GM12878 (cell line): ENCODE measurements at regions not wholly inside any gene's neighbourhood (a gene's known extent, or its start where the extent isn't known, plus 50 kb on each side); places are given as distances from the start of the nearest gene placed in this dataset.

Source experiments
- ATAC-seq: fragments of 200-7000 bp; cut with Tn5 transposase; 3 replicates; pipeline ENCODE4 v1.9.1; 2020; ENCODE audit warnings: mild to moderate bottlenecking, moderate library complexity
- BruUV-seq: library from RNA; stranded (reverse); fragments of 400-500 nt; replicated peaks from 2 replicates; lab custom pipeline; 2021; lab: Mats Ljungman, UMichigan
- CTCF ChIA-PET: fragments of 300-600 bp; sonication (Branson Sonifier 250); formaldehyde crosslinking; extraction: SDS; loops from one replicate; lab custom pipeline; 2021; ENCODE audit warnings: inconsistent platforms; lab: Yijun Ruan, JAX
- POLR2A ChIA-PET: fragments of 350-600 bp; formaldehyde crosslinking; extraction: SDS; loops from one replicate; lab custom pipeline; 2021; ENCODE audit warnings: inconsistent platforms; lab: Charles Lee
- RAD21 ChIA-PET: fragments of 300-600 bp; sonication (Branson Sonifier 250); formaldehyde crosslinking; loops from one replicate; lab custom pipeline; 2023; ENCODE audit warnings: antibody characterized with exemption; ENCODE audit not compliant: unreplicated experiment; lab: Charles Lee
- SMC1A ChIA-PET: fragments of 300-600 bp; sonication (Branson Sonifier 250); formaldehyde crosslinking; loops from one replicate; lab custom pipeline; 2023; ENCODE audit not compliant: unreplicated experiment, uncharacterized antibody; lab: Charles Lee
- DNase-seq: peaks from one replicate; pipeline ENCODE4 v3.0.0-alpha.2; 2011; ENCODE audit warnings: low read depth, low spot score
- FAIRE-seq: peaks from 3 replicates; lab custom pipeline; 2011; peaks lifted over from hg19 to GRCh38; lab: Jason Lieb, UNC
- H2AFZ ChIP-seq: 2 replicates; pipeline ENCODE4 v1.6.0; 2011; ENCODE audit warnings: low read depth, low read length, control low read depth; ENCODE audit not compliant: control insufficient read depth
- H3K27ac ChIP-seq: 2 replicates; pipeline ENCODE4 v1.5.1; 2011; ENCODE audit warnings: control low read depth; ENCODE audit not compliant: control insufficient read depth, insufficient read depth
- H3K27me3 ChIP-seq, 2 experiments: replicated peaks in 1 of 2; 2 replicates each; pipeline versions ENCODE4 v1.6.0 to v1.6.1; 2011; ENCODE audit warnings: low read length in 1 of 2; ENCODE audit not compliant: control insufficient read depth in 2 of 2, insufficient read depth in 2 of 2
- H3K36me3 ChIP-seq, 2 experiments: 2 replicates each; pipeline ENCODE4 v1.5.1; 2011; ENCODE audit warnings: low read length in 1 of 2; ENCODE audit not compliant: control insufficient read depth in 2 of 2, insufficient read depth in 2 of 2
- H3K4me1 ChIP-seq: 2 replicates; pipeline ENCODE4 v1.6.1; 2011; ENCODE audit warnings: mild to moderate bottlenecking, low read length, moderate library complexity, mixed read lengths; ENCODE audit not compliant: control insufficient read depth, insufficient read depth
- H3K4me2 ChIP-seq: 2 replicates; pipeline ENCODE4 v1.6.0; 2011; ENCODE audit warnings: control low read depth; ENCODE audit not compliant: control insufficient read depth, insufficient read depth
- H3K4me3 ChIP-seq: fragments of 200-600 bp; sonication (generic); 2 replicates; pipeline ENCODE4 v1.5.1; 2016
- H3K79me2 ChIP-seq: 2 replicates; pipeline ENCODE4 v1.6.0; 2011; ENCODE audit warnings: low read length; ENCODE audit not compliant: control insufficient read depth, insufficient read depth
- H3K9ac ChIP-seq: 2 replicates; pipeline ENCODE4 v1.8.0; 2011; ENCODE audit warnings: low read length, control low read depth, mixed read lengths; ENCODE audit not compliant: control insufficient read depth, insufficient read depth
- H3K9me3 ChIP-seq: replicated peaks from 3 replicates; pipeline ENCODE4 v1.5.1; 2011; ENCODE audit warnings: mild to moderate bottlenecking, low read length; ENCODE audit not compliant: control insufficient read depth, insufficient read depth
- H4K20me1 ChIP-seq: 2 replicates; pipeline ENCODE4 v1.6.0; 2011; ENCODE audit not compliant: control insufficient read depth, insufficient read depth
- IKZF1 ChIP-seq: fragments of 450-650 bp; conservative IDR thresholded peaks from 2 replicates; pipeline ENCODE4 v1.6.1; 2017; ENCODE audit warnings: antibody characterized with exemption, mild to moderate bottlenecking
- NBN ChIP-seq: fragments of 450-650 bp; IDR thresholded peaks from 2 replicates; pipeline ENCODE4 v1.6.1; 2016
- NFIC ChIP-seq: IDR thresholded peaks from 2 replicates; pipeline ENCODE4 v1.6.1; 2012; ENCODE audit warnings: low read depth, mild to moderate bottlenecking, inconsistent platforms, low read length, moderate library complexity
- WGBS: methylation state at CpG from one replicate; pipeline ENCODE4 v1.1.6; 2016; ENCODE audit warnings: low lambda C conversion rate; ENCODE audit not compliant: insufficient replicate concordance, insufficient coverage; ENCODE audit errors: missing lambda C conversion rate; 5-methylcytosine and 5-hydroxymethylcytosine counted together
- in situ Hi-C: fragments of 300-500 bp; cut with MboI; formaldehyde crosslinking; loops from 9 replicates; pipeline ENCODE4 v1.14.3; 2018; ENCODE audit warnings: mixed read lengths
- intact Hi-C: fragments of 100-400 bp; cut with micrococcal nuclease; formaldehyde crosslinking; loops from one replicate; pipeline ENCODE4 v1.14.2; 2022; ENCODE audit not compliant: unreplicated experiment
- TF ChIP-seq, protein P1 (sequence below): fragments of 150-350 bp; IDR thresholded peaks from 2 replicates; pipeline ENCODE4 v1.6.1; 2016; ENCODE audit warnings: low read depth, low read length

- in situ Hi-C loops: no loop called here
- no peak overlapping the region for H3K4me2 ChIP-seq
- H3K36me3 ChIP-seq: no peaks in the 10 kb centered on the region
- H4K20me1 ChIP-seq: no peaks in the 10 kb centered on the region
- no peak for ATAC-seq
- WGBS: 18% methylated on average over 8 of the region's 8 CpGs
- no peak overlapping the region for H3K4me3 ChIP-seq
- H3K27me3 ChIP-seq: no peaks in the 10 kb centered on the region
- H3K9me3 ChIP-seq: no peaks in the 10 kb centered on the region; the same call in 2 of the 3 replicates
- CTCF ChIA-PET: no interaction called here
- POLR2A ChIA-PET: no interaction called here
- TF ChIP-seq, protein P1, sequence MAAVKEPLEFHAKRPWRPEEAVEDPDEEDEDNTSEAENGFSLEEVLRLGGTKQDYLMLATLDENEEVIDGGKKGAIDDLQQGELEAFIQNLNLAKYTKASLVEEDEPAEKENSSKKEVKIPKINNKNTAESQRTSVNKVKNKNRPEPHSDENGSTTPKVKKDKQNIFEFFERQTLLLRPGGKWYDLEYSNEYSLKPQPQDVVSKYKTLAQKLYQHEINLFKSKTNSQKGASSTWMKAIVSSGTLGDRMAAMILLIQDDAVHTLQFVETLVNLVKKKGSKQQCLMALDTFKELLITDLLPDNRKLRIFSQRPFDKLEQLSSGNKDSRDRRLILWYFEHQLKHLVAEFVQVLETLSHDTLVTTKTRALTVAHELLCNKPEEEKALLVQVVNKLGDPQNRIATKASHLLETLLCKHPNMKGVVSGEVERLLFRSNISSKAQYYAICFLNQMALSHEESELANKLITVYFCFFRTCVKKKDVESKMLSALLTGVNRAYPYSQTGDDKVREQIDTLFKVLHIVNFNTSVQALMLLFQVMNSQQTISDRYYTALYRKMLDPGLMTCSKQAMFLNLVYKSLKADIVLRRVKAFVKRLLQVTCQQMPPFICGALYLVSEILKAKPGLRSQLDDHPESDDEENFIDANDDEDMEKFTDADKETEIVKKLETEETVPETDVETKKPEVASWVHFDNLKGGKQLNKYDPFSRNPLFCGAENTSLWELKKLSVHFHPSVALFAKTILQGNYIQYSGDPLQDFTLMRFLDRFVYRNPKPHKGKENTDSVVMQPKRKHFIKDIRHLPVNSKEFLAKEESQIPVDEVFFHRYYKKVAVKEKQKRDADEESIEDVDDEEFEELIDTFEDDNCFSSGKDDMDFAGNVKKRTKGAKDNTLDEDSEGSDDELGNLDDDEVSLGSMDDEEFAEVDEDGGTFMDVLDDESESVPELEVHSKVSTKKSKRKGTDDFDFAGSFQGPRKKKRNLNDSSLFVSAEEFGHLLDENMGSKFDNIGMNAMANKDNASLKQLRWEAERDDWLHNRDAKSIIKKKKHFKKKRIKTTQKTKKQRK: no peak
- TF ChIP-seq IKZF1: no peak
- no peak for TF ChIP-seq NBN
- no peak for TF ChIP-seq NFIC
- TF ChIP-seq, all 136 proteins: peak for 0
- no peaks in the 10 kb centered on the region for H3K79me2 ChIP-seq
- DNase-seq: no peak
- H3K4me1 ChIP-seq: no peaks in the 10 kb centered on the region
- H3K27ac ChIP-seq: no peak overlapping the region
- SMC1A ChIA-PET: no interaction called here
- RAD21 ChIA-PET: no interaction called here
- no TSS peak for BruUV-seq
- H2AFZ ChIP-seq: no peak overlapping the region
- FAIRE-seq: no peak
- intact Hi-C loops: no loop called here
- no peak overlapping the region for H3K9ac ChIP-seq
These were observed 1450.5 kb downstream of the BRD1 start for GRCh38 chr22:48376936-48377712.
